ENCODE measurements at regions not wholly inside any gene's neighbourhood (a gene's known extent, or its start where the extent isn't known, plus 50 kb on each side); places are given as distances from the start of the nearest gene placed in this dataset.

DNA sequence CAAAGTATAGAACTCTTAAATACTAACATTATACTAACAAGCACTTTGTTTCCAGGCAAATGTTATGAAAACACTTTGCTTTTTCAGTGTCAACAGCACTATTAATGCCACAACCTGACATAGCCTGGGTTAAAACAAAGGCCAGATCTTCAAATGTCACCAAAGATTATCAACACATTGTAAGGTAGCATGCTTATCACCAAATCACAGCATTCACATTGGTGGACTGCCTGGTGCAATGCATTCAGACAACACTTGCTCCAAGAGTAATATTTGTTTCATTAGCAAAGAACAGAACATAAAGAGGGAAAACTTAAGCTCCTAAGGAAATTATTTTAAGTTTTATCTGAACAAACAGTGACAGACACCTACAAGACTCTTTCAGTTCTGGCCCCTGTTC is 1361.2 kb downstream of the CDH8 start:
- Histone ChIP-seq H3K36me3 (no peaks in the 10 kb centered on the region), H3K27ac (no peak overlapping the region), H3K4me1 (no peaks in the 10 kb centered on the region), H3K9me3 (no peaks in the 10 kb centered on the region), H3K27me3 (no peaks in the 10 kb centered on the region), H3K4me3 (no peak overlapping the region)
- no peak for DNase-seq
- TF ChIP-seq EP300 (IDR thresholded peaks at IDR 0.05; ENCODE audit: low read depth) (no peak), POLR2A (IDR thresholded peaks at IDR 0.05) (no peak), POLR2AphosphoS5 (IDR thresholded peaks at IDR 0.05) (no peak)
- TF ChIP-seq, protein P1, sequence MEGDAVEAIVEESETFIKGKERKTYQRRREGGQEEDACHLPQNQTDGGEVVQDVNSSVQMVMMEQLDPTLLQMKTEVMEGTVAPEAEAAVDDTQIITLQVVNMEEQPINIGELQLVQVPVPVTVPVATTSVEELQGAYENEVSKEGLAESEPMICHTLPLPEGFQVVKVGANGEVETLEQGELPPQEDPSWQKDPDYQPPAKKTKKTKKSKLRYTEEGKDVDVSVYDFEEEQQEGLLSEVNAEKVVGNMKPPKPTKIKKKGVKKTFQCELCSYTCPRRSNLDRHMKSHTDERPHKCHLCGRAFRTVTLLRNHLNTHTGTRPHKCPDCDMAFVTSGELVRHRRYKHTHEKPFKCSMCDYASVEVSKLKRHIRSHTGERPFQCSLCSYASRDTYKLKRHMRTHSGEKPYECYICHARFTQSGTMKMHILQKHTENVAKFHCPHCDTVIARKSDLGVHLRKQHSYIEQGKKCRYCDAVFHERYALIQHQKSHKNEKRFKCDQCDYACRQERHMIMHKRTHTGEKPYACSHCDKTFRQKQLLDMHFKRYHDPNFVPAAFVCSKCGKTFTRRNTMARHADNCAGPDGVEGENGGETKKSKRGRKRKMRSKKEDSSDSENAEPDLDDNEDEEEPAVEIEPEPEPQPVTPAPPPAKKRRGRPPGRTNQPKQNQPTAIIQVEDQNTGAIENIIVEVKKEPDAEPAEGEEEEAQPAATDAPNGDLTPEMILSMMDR (IDR thresholded peaks at IDR 0.05) = no peak
- in situ Hi-C loops (cut with MboI; ENCODE audit: low pct_ligation_motif_present in 1 of 4, low pct_unique_long_range_greater_than_20kb in 1 of 4, low sequenced_read_pairs in 3 of 4) (no loop called here), intact Hi-C loops (cut with DNase I; ENCODE audit: low total_unique reads) (no loop called here)

DNA sequence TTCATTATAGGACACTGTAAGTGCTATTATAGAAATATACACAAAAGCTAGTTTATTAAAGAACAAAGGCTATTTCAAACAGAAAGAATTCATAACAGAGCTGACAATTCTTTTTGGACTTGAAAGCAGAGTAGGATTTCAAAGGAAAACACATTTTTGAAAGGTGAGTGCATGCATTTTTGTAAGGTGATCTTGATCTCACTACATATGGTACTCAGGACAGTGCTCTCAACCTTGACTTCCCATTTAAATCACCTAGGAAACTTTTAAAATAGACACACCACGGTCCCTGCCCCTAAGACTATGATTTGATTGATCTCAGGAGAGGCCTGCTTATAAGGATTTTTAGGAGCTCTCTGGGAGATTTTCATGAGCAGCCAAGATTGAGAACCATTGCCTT is 1362.0 kb downstream of the CDH8 start:
- DNase-seq = no peak
- H3K9me3 ChIP-seq = no peaks in the 10 kb centered on the region
- H3K27ac ChIP-seq = no peak overlapping the region
- H3K36me3 ChIP-seq = no peaks in the 10 kb centered on the region
- H3K27me3 ChIP-seq = no peaks in the 10 kb centered on the region
- H3K4me1 ChIP-seq = no peaks in the 10 kb centered on the region
- TF ChIP-seq, protein P1 (IDR thresholded peaks at IDR 0.05) = no peak
- TF ChIP-seq POLR2A (IDR thresholded peaks at IDR 0.05) (no peak), POLR2AphosphoS5 (IDR thresholded peaks at IDR 0.05) (no peak), EP300 (IDR thresholded peaks at IDR 0.05; ENCODE audit: low read depth) (no peak)
- intact Hi-C loops (cut with DNase I; ENCODE audit: low total_unique reads) = no loop called here
- no peak overlapping the region for H3K4me3 ChIP-seq
- WGBS, 2 donors (ENCODE audit: low coverage in 1 of 2) = 8 to 17% methylated on average over 1 of the region's 1 CpG
- in situ Hi-C loops (cut with MboI; ENCODE audit: low pct_ligation_motif_present in 1 of 4, low pct_unique_long_range_greater_than_20kb in 1 of 4, low sequenced_read_pairs in 3 of 4) = no loop called here

DNA sequence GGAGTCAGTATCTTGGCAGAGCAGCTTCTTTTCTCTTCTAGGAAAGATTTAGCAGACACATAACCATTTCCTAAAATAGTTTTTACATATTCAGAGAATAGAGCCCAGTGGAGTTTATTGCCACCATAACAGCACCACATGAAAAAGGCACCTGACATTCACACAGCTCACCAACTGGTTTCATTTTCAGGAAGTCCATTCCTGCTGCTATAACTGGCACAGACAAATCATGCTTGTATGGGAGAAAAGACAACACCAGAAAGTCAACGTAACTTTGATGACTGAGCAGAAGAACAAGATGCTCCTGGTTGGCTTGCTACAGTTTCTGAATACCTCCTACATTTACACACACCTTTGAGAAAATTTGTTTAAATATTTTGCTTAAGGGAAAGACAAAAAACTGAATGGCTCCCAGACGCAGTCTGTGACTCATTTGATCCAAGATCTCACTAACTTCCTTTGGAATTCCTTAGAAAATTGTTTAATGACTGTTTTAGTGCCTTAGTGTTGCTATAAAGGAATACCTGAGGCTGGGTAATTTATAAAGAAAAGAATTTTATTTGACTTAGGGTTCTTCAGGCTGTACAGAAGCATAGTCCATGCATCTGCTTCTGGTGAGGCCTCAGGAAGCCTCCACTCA is 1380.6 kb downstream of the CDH8 start:
- 34 to 35% methylated on average over 2 of the region's 2 CpGs for WGBS, 2 donors (ENCODE audit: low coverage in 1 of 2)
- intact Hi-C loops (cut with DNase I; ENCODE audit: low total_unique reads) = no loop called here

DNA sequence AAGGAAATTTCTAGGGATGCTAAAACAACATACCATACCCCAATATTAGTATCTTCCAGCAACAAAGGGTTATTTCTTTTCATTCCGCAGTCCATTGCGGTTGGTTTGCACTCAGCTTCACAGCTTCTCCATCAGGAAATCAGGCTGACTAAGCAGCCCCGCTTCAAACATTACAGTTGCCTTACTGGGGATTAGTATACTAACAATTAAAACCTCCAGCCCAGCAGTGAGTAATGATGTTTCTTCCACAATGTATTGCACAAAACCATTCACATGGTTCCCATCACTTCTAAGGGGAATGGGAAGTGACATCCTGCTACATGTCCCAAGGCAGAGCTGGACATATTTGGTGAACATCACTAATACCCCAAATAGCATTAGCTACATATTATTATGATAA is 1384.9 kb downstream of the CDH8 start:
- Histone ChIP-seq H3K9me3 (peaks cover 0 to 2% of the 10 kb centered on the region in 2 donors), H3K36me3 (no peaks in the 10 kb centered on the region), H3K4me3 (no peak overlapping the region), H3K4me1 (no peaks in the 10 kb centered on the region), H3K27ac (no peak overlapping the region), H3K27me3 (no peaks in the 10 kb centered on the region)
- 90 to 91% methylated on average over 3 of the region's 3 CpGs for WGBS, 2 donors (ENCODE audit: low coverage in 1 of 2)
- DNase-seq = no peak
- intact Hi-C loops (cut with DNase I; ENCODE audit: low total_unique reads) = no loop called here
- in situ Hi-C loops (cut with MboI; ENCODE audit: low pct_ligation_motif_present in 1 of 4, low pct_unique_long_range_greater_than_20kb in 1 of 4, low sequenced_read_pairs in 3 of 4) = no loop called here
- no peak for TF ChIP-seq EP300 (IDR thresholded peaks at IDR 0.05; ENCODE audit: low read depth)
- TF ChIP-seq, protein P1 (IDR thresholded peaks at IDR 0.05) = no peak
- no peak for TF ChIP-seq POLR2A (IDR thresholded peaks at IDR 0.05)
- no peak for TF ChIP-seq POLR2AphosphoS5 (IDR thresholded peaks at IDR 0.05)

More for the DNA sequence above, 1380.6 kb downstream of the CDH8 start:
- Histone ChIP-seq H3K4me1 (no peaks in the 10 kb centered on the region), H3K36me3 (no peaks in the 10 kb centered on the region), H3K9me3 (no peaks in the 10 kb centered on the region), H3K27ac (no peak overlapping the region), H3K4me3 (no peak overlapping the region), H3K27me3 (no peaks in the 10 kb centered on the region)
- TF ChIP-seq POLR2AphosphoS5 (IDR thresholded peaks at IDR 0.05) (no peak), EP300 (IDR thresholded peaks at IDR 0.05; ENCODE audit: low read depth) (no peak), POLR2A (IDR thresholded peaks at IDR 0.05) (no peak)
- TF ChIP-seq, protein P1 (IDR thresholded peaks at IDR 0.05) = no peak
- in situ Hi-C loops (cut with MboI; ENCODE audit: low pct_ligation_motif_present in 1 of 4, low pct_unique_long_range_greater_than_20kb in 1 of 4, low sequenced_read_pairs in 3 of 4) = no loop called here
- DNase-seq = no peak
